ENCODE measurements at regions not wholly inside any gene's neighbourhood (a gene's known extent, or its start where the extent isn't known, plus 50 kb on each side); places are given as distances from the start of the nearest gene placed in this dataset.
A peak's percentile ranks its signal among the peaks of the same experiment; 100 is the strongest.

- no peak overlapping the region for H3K4me2 ChIP-seq (ENCODE audit: insufficient read depth, insufficient read length, low read length)
- no peak overlapping the region for H4K91ac ChIP-seq (ENCODE audit: insufficient read length, low read depth, low read length)
- no peak overlapping the region for H3K27ac ChIP-seq (ENCODE audit: insufficient read length, low read depth, low read length)
- H3K9me3 ChIP-seq (ENCODE audit: control insufficient read depth, low read depth, low read length), result no peaks in the 10 kb centered on the region
- H3K79me2 ChIP-seq (ENCODE audit: insufficient read depth, low read length), result no peaks in the 10 kb centered on the region
- H2BK12ac ChIP-seq (ENCODE audit: insufficient read length, low read depth, low read length), result no peak overlapping the region
- H2BK20ac ChIP-seq (ENCODE audit: low read depth, low read length, poor library complexity, severe bottlenecking), result no peak overlapping the region
- Mint-ChIP-seq H3K36me3 (ENCODE audit: insufficient read depth in 1 of 3, low read depth in 3 of 3) (no peaks in the 10 kb centered on the region), H3K9me3 (peaks cover 4 to 8% of the 10 kb centered on the region in 2 experiments; a peak in 2 of 5 replicates), H3K4me1 (peaks cover 0 to 5% of the 10 kb centered on the region in 2 experiments; a peak in 2 of 4 replicates), H3K4me3 (no peak overlapping the region), H3K27ac (peak overlapping the region in 1 of 3 experiments; percentile 9; a peak in 2 of 7 replicates), H3K27me3 (ENCODE audit: low read depth) (no peaks in the 10 kb centered on the region; the same call in 1 of the 2 replicates)
- H3K4ac ChIP-seq (ENCODE audit: low read depth, low read length), result no peak overlapping the region
- H2BK120ac ChIP-seq (ENCODE audit: low read depth, low read length, poor library complexity, severe bottlenecking), result no peak overlapping the region
- DNase-seq, result no peak
- no peak overlapping the region for H4K8ac ChIP-seq (replicated peaks; ENCODE audit: insufficient read length, low read depth, low read length)
- H3K9ac ChIP-seq (ENCODE audit: extremely low read depth, insufficient read length, low read length), result no peak overlapping the region
- H2BK15ac ChIP-seq (ENCODE audit: low read depth, low read length), result no peak overlapping the region
- no peaks in the 10 kb centered on the region for H3K4me1 ChIP-seq (ENCODE audit: insufficient read depth, low read length)
- no peak overlapping the region for H3K23ac ChIP-seq (ENCODE audit: insufficient read length, low read depth, low read length)
- no peaks in the 10 kb centered on the region for H4K20me1 ChIP-seq (ENCODE audit: control insufficient read depth, insufficient read depth, insufficient read length)
- no peak overlapping the region for H3T11ph ChIP-seq (ENCODE audit: low read length)
- H3K18ac ChIP-seq (ENCODE audit: insufficient read length, low read depth, low read length), result no peak overlapping the region
- no peak overlapping the region for H2AK5ac ChIP-seq (ENCODE audit: insufficient read length, low read length)
- H2BK5ac ChIP-seq (ENCODE audit: insufficient read length, low read length), result no peak overlapping the region
- H3K23me2 ChIP-seq (ENCODE audit: insufficient read length, low read depth, low read length, poor library complexity, severe bottlenecking), result no peaks in the 10 kb centered on the region
- no peaks in the 10 kb centered on the region for H3K79me1 ChIP-seq (ENCODE audit: insufficient read depth, low read depth, low read length, poor library complexity, severe bottlenecking)
- WGBS (ENCODE audit: extremely low coverage, insufficient read length, low lambda C conversion rate), result no CpG with 5 or more reads among the region's 2 CpGs
- no peak overlapping the region for H3K56ac ChIP-seq (ENCODE audit: insufficient read length, low read depth, low read length)
- H2AFZ ChIP-seq (ENCODE audit: low read length), result no peak overlapping the region
- TF ChIP-seq CTCF (conservative IDR thresholded peaks at IDR 0.05), result no peak
- no peaks in the 10 kb centered on the region for H3K27me3 ChIP-seq (ENCODE audit: insufficient read depth, low read length)
- no peak overlapping the region for H4K5ac ChIP-seq (ENCODE audit: insufficient read length, low read depth, low read length)
- H3K14ac ChIP-seq (ENCODE audit: insufficient read depth, low read length), result no peak overlapping the region
Measured at GRCh38 chr12:42893803-42894202, 304.3 kb upstream of the PRICKLE1 start.
